Fibroblast of pulmonary artery (primary cell): ENCODE measurements at regions not wholly inside any gene's neighbourhood (a gene's known extent, or its start where the extent isn't known, plus 50 kb on each side); places are given as distances from the start of the nearest gene placed in this dataset.

ENCODE experiments used
- DNase-seq: peaks from one replicate; pipeline ENCODE4 v3.0.0-alpha.2; 2010; ENCODE audit warnings: low read depth
- H3K4me3 ChIP-seq: replicated peaks from 2 replicates; pipeline ENCODE4 v1.5.1; 2011; ENCODE audit warnings: low read depth, mild to moderate bottlenecking, control low read depth, low read length, moderate library complexity
- TF ChIP-seq, protein P1 (sequence below): IDR thresholded peaks from 2 replicates; pipeline ENCODE4 v1.5.1; 2011; ENCODE audit warnings: mild to moderate bottlenecking, control low read depth, low read length, inconsistent platforms; ENCODE audit errors: missing control alignments

DNA sequence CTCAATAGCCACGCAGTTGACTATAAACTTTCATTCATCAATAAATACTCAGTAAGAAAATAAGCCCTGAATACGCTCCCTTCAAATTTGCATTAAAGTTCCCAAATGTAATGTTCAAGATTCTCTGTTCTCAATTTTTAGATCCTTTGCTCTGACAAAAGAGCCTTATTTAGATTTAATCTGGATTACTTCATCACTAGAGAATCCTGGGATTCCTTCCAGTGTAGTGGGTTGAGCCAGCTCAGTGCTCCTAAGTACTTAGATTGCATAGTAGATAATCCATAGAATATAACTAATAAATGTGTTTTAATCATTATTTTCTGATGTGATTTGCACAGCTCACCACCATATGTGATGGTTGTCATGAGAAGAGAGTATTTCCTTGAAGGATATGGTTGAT lies 1286.2 kb downstream of the SUCLG1 start:
- peak; percentile 10 for DNase-seq

DNA sequence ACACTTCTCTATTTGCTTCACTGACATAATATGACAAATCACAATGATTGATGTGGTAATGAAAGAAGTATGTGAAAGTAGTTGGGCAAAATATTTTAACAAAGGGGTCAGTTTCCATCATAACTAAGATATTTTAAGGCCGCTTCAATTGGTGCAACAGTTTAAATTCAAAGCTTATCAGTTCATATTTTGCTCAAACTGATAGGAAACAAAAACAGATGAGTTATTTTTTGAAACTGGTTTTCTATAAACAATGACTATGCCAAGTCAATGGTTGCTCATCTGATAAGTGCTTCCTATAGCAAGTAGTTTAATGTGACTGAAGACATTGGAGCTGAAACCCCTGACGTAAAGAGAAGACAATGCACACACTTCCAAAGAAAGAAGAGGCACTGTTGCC lies 1290.7 kb downstream of the SUCLG1 start:
- TF ChIP-seq, protein P1, sequence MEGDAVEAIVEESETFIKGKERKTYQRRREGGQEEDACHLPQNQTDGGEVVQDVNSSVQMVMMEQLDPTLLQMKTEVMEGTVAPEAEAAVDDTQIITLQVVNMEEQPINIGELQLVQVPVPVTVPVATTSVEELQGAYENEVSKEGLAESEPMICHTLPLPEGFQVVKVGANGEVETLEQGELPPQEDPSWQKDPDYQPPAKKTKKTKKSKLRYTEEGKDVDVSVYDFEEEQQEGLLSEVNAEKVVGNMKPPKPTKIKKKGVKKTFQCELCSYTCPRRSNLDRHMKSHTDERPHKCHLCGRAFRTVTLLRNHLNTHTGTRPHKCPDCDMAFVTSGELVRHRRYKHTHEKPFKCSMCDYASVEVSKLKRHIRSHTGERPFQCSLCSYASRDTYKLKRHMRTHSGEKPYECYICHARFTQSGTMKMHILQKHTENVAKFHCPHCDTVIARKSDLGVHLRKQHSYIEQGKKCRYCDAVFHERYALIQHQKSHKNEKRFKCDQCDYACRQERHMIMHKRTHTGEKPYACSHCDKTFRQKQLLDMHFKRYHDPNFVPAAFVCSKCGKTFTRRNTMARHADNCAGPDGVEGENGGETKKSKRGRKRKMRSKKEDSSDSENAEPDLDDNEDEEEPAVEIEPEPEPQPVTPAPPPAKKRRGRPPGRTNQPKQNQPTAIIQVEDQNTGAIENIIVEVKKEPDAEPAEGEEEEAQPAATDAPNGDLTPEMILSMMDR = no peak
- peak; percentile 15 for DNase-seq
- no peak overlapping the region for H3K4me3 ChIP-seq

More for the DNA sequence above, 1286.2 kb downstream of the SUCLG1 start:
- TF ChIP-seq, protein P1 = no peak
- no peak overlapping the region for H3K4me3 ChIP-seq

DNA sequence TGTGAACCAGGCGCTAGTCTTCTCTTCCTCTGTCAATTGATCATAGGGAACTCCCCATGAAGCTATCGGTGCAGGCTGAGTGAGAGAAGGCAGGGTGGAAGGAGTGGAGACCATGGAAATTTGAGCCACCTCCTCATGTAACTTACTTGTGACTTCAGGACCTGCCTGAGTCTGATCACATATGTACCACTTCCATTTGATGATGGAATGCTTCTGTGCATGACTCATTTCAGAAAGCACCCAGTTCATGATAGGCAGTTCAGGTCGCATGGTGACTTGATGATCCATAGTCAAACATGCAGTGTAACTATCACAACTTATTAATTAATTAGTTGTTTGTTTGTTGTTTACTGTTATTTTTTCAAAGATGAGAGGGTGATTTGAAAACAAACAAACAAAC lies 1296.7 kb downstream of the SUCLG1 start:
- DNase-seq = no peak
- H3K4me3 ChIP-seq = no peak overlapping the region
- TF ChIP-seq, protein P1 = no peak

DNA sequence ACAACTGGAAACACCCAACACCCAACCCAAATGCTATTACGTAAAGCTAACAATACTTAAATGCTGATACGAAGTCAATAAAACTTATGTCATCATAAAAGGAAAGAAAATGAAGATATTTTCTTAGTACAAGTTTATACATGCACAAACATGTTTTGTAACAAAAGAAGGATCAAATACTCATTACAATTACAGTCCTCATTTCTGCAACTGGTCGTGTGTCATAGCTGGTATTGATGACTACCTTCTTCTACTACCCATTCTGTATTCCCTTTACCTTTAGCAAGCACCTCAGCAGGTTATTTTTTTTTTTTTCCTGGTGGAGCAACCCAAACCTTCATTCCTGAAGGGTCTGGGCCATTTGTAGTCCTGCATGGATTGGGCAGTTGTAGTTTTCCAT lies 1298.5 kb downstream of the SUCLG1 start:
- H3K4me3 ChIP-seq = no peak overlapping the region
- no peak for DNase-seq
- TF ChIP-seq, protein P1 = no peak

DNA sequence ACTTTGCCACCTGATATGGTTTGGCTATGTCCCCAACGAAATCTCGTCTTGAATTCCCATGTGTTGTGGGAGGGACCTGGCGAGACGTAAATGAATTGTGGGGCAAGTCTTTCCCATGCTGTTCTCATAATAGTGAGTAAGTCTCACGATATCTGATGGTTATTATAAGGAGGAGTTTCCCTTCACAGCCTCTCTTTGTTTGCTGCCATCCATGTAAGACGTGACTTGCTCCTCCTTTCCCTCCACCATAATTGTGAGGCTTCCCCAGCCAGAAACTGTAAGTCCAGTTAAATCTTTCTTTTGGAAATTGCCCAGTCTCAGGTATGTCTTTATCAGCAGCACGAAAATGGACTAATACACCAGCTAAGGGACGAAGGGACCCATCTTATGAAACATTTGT lies 1303.3 kb downstream of the SUCLG1 start:
- TF ChIP-seq, protein P1 = no peak
- H3K4me3 ChIP-seq = no peak overlapping the region
- DNase-seq = no peak

DNA sequence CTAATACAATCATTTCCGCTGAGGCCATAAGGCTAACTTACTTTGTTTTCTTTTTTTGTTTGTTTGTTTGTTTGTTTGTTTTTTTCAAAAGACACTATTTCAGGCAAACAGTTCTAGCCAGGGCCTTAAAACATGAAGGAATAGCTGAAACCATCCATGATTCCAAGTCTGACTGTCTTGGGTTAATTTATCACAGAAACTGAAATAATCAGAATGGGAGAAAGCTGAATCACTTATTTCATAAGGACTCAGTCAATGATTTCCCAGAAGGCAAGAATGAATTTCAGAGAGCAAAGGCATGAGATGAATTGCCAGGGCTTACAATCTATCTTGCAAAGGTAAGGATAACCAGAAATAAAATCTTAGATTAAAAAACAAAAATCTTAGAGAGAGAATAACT lies 1315.1 kb downstream of the SUCLG1 start:
- TF ChIP-seq, protein P1 = no peak
- DNase-seq = no peak
- no peak overlapping the region for H3K4me3 ChIP-seq

DNA sequence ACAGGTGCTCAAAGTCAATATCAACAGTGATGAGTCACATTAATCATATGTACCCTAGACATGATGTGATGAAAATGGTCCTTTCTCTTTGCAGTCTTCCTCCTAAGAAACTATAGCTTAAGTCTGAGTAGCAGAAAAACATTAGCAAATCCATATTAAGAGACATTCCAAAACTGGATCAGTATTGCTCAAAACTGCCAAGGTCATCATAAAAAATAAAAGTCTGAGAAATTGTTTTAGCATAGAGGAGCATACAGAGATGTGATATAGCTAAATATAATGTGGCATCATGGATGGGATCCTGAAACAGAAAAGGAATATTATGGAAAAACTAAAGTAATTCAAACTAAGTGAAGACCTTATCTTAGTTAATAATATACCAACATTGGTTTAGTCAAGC lies 1316.1 kb downstream of the SUCLG1 start:
- DNase-seq = no peak
- TF ChIP-seq, protein P1 = no peak
- H3K4me3 ChIP-seq = no peak overlapping the region
